GM12875 (cell line): ENCODE measurements at regions not wholly inside any gene's neighbourhood (a gene's known extent, or its start where the extent isn't known, plus 50 kb on each side); places are given as distances from the start of the nearest gene placed in this dataset.

Experiments
- H3K4me3 ChIP-seq: one replicate; pipeline ENCODE4 v1.5.1; 2011; ENCODE audit warnings: low read depth, low read length, control low read depth
- CTCF ChIP-seq: IDR thresholded peaks from 2 replicates; pipeline ENCODE4 v1.5.1; 2011; ENCODE audit warnings: low read depth, mild to moderate bottlenecking, control low read depth, inconsistent platforms, low read length, moderate library complexity, borderline replicate concordance; ENCODE audit not compliant: insufficient read depth

GRCh38 chr18:22684268-22684667, 248.9 kb upstream of the RBBP8 start:
- H3K4me3 ChIP-seq = no peak overlapping the region
- no peak for TF ChIP-seq CTCF

- no peak overlapping the region for H3K4me3 ChIP-seq
- no peak for TF ChIP-seq CTCF
These were observed 247.3 kb upstream of the RBBP8 start for GRCh38 chr18:22685788-22686187.

GRCh38 chr18:22687892-22688680, 245.0 kb upstream of the RBBP8 start:
- TF ChIP-seq CTCF = no peak
- no peak overlapping the region for H3K4me3 ChIP-seq

DNA sequence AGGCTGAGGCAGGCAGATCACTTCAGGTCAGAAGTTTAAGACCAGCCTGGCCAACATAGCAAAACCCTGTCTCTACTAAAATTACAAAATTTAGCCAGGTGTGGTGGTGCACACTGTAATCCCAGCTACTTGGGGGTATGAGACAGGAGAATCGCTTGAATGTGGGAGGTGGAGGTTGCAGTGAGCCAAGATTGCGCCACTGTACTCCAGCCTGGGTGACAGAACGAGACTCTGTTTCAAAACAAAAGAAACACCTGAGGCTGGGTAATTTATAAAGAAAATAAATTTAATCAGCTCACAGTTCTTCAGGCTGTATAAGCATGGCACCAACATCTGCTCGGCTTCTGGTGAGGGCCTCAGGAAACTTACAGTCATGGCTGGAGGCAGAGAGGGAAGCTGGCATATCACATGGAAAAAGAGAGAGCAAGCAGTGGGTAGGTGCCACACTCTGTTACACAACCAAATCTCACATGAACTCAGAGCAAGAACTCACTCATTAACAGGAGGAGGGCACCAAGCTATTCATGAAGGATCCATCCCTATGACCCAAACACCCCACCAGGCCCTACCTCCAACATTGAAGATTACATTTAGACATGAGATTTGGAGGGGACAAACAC, 244.1 kb upstream of the RBBP8 start:
- no peak overlapping the region for H3K4me3 ChIP-seq
- no peak for TF ChIP-seq CTCF

GRCh38 chr18:22689712-22690111, 243.4 kb upstream of the RBBP8 start:
- no peak overlapping the region for H3K4me3 ChIP-seq
- TF ChIP-seq CTCF = no peak

DNA sequence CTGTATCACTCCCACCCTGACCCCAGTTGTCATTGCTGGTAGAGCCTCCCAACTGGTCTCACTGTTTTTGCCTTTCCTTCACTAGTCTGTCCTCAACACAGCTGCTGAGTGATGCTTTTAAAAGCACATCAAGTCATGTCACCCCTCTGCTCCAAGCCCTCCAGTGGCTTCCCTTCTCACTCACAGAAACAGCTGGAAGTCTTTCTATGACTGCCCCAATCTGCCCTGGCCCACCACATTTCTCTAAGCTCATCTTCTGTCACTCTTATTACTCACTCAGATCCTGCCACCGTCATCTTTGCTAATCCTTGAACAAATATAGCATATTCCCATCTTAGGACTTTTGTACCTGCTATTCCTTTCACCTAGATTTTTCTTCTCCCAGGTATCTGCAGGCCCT, 242.6 kb upstream of the RBBP8 start:
- no peak overlapping the region for H3K4me3 ChIP-seq
- no peak for TF ChIP-seq CTCF
